ENCODE measurements at regions not wholly inside any gene's neighbourhood (a gene's known extent, or its start where the extent isn't known, plus 50 kb on each side); places are given as distances from the start of the nearest gene placed in this dataset.

DNA sequence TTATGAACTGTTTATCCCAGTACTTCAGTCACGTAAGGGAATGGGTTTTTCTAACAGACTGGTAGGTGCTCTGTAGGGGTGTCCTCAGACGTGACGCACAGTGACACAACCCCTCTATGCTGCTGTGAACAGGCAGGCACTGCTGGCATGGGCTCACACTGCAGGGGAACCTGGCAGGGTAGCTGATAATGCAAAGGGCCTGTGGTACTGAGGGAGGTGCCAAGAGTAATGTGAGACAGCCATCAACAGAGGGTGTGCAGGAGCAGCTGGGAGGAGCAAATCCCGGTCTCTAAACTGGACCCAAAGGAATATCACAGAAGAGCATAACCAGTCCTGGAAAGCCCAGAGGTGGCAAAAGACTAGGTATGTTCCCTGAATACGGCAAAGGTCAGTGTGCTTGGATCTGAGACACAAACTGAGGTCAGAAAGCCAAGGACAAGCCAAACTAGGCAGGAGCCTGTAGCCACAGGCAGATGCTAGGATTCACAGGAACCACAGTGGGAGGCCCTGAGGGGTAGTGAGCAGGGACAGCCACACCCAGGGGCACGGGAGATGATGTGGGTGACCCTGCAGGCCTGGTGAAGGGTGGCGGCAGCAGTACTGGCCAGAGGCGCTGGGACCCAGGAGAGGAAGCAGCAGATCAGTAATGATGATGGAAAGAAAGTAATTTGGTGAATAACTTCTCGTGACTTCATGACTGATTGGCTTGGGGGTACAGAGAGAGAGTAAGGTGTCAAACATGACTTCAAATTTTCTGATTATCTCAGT, 248.1 kb upstream of the CHRNA7 start:
- TF ChIP-seq EZH2 (IDR thresholded peaks at IDR 0.05; ENCODE audit: insufficient read depth, poor library complexity, severe bottlenecking) (no peak), EZH2phosphoT487 (IDR thresholded peaks at IDR 0.05; ENCODE audit: insufficient read depth, low read depth) (no peak)

All from GM23248 (cell line).